Heart left ventricle (tissue), 16 donors: ENCODE measurements at regions not wholly inside any gene's neighbourhood (a gene's known extent, or its start where the extent isn't known, plus 50 kb on each side); places are given as distances from the start of the nearest gene placed in this dataset.

Source experiments
- ATAC-seq, 4 donors: fragments of 200-7000 bp; cut with Tn5 transposase; one replicate each; pipeline ENCODE4 v1.9.1; 2020 to 2022; ENCODE audit warnings: moderate library complexity in 4 of 4, mild to moderate bottlenecking in 3 of 4, moderate number of reproducible peaks in 1 of 4
- DNase-seq, 5 donors: peaks; one replicate each; pipeline ENCODE4 v3.0.0-alpha.2; 2020
- H3K27ac ChIP-seq, 12 donors: fragments of 200-600 bp; sonication (generic) in 4 of 12; one replicate each; pipeline versions ENCODE4 v1.5.0 to v1.8.0; 2016 to 2022; ENCODE audit warnings: mild to moderate bottlenecking in 2 of 12
- H3K27me3 ChIP-seq, 9 donors: fragments of 200-600 bp; sonication (generic) in 2 of 9; one replicate each; pipeline versions ENCODE4 v1.5.1 to v1.8.0; 2016 to 2022; ENCODE audit warnings: mild to moderate bottlenecking in 3 of 9
- H3K36me3 ChIP-seq, 9 donors: fragments of 200-600 bp; sonication (generic) in 2 of 9; one replicate each; pipeline versions ENCODE4 v1.5.0 to v1.8.0; 2018 to 2022; ENCODE audit warnings: mild to moderate bottlenecking in 2 of 9
- H3K4me1 ChIP-seq, 12 donors: fragments of 200-600 bp; sonication (generic) in 4 of 12; one replicate each; pipeline versions ENCODE4 v1.5.0 to v1.8.0; 2016 to 2022; ENCODE audit warnings: mild to moderate bottlenecking in 3 of 12
- H3K4me3 ChIP-seq, 12 donors: fragments of 200-600 bp; sonication (generic) in 4 of 12; one replicate each; pipeline versions ENCODE4 v1.5.0 to v1.8.0; 2017 to 2022; ENCODE audit warnings: mild to moderate bottlenecking in 9 of 12, moderate library complexity in 4 of 12
- H3K9me3 ChIP-seq, 12 donors: fragments of 200-600 bp; sonication (generic) in 4 of 12; one replicate each; pipeline versions ENCODE4 v1.5.0 to v1.8.0; 2016 to 2022; ENCODE audit warnings: mild to moderate bottlenecking in 1 of 12
- POLR2A ChIP-seq, 2 donors: fragments of 450-650 bp; IDR thresholded peaks; one replicate each; pipeline ENCODE4 v1.6.1; 2017; ENCODE audit warnings: antibody characterized with exemption in 2 of 2, mild to moderate bottlenecking in 2 of 2, moderate library complexity in 2 of 2
- WGBS, 4 donors: extraction: QIAGEN DNeasy Blood & Tissue Kit in 2 of 4; methylation state at CpG; one replicate each; pipeline versions ENCODE4 v1.1.5 to v1.1.7; 2013 to 2018; 5-methylcytosine and 5-hydroxymethylcytosine counted together
- intact Hi-C, 10 donors: fragments of 100-400 bp; cut with DNase I; formaldehyde crosslinking; loops; one replicate each; pipeline versions ENCODE4 v1.11.1 to v1.14.2; 2022
- TF ChIP-seq, protein P1 (sequence below), 12 donors: fragments of 200-600 bp; sonication (generic) in 4 of 12; IDR thresholded peaks; one replicate each; pipeline versions ENCODE4 v1.5.0 to v1.8.0; 2018 to 2022; ENCODE audit warnings: antibody characterized with exemption in 12 of 12, mild to moderate bottlenecking in 5 of 12
- donor health status: ischemic (EF 13 %, LVEDD 7.1; RV severe dilation, severe dysfunction).
- donor health status: healthy with polysubstance abuse.
- donor health status: DM: no; HTN: yes; CAD: no.
- donor health status: DM: no; HTN: no; CAD: no.
- donor health status: ischemic (EF 25% LVEDD 6.9; RV normal size, moderate dysfunction).
- donor health status: ischemic (EF 25% LVEDD 5.7; RV mildly dilated, moderate dysfunction).
- donor health status: healthy.
- donor health status: DM: yes; HTN: yes; CAD: no.
- donor health status: ischemic (EF 35%, LVEDD 5.7; RV mildly dilated, moderate dysfunction).
- donor health status: nonischemic (EF 11% LVEDD 7.7; RV severe dilation, severe dysfunction).
- donor health status: DM: yes; HTN: yes; CAD: no.
- donor health status: PGD.
- donor health status: ischemic (EF 29% LVEDD 5.4; RV normal size, mild dysfunction).
- donor health status: nonischemic (EF 23%, LVEDD 6.1; RV moderate dilation, normal function).

DNA sequence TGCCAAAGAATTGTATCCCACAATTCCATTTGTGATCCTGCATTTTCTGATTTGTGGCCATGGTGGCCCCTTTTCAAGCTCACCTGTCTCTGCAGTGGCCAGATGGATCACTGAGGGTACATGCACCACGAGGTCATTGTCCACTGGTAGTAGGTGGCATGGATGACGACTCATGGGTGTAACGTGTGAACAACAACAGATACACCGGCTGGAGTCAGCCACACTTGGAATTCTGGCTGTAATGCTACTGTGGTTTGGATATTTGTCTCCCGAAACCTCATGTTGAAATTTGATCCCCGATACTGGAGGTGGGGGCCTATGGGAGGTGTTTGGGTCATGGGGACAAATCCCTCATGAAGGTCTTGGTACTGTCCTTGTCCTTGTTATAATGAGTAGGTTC is 102.2 kb upstream of the TAF1B start:
- Histone ChIP-seq H3K4me1 (peaks cover 0 to 33% (median 25%) of the 10 kb centered on the region in 12 donors), H3K27me3 (no peaks in the 10 kb centered on the region), H3K27ac (no peak overlapping the region), H3K4me3 (no peak overlapping the region), H3K9me3 (peaks cover 0 to 5% (median 0%) of the 10 kb centered on the region in 12 donors), H3K36me3 (no peaks in the 10 kb centered on the region)
- intact Hi-C loops = loop anchor here in 1 of 10 donors (10.0 kb wide), 1 partner anchor 176 kb away; no protein-coding TSS in a partner anchor
- DNase-seq = no peak
- TF ChIP-seq, protein P1, sequence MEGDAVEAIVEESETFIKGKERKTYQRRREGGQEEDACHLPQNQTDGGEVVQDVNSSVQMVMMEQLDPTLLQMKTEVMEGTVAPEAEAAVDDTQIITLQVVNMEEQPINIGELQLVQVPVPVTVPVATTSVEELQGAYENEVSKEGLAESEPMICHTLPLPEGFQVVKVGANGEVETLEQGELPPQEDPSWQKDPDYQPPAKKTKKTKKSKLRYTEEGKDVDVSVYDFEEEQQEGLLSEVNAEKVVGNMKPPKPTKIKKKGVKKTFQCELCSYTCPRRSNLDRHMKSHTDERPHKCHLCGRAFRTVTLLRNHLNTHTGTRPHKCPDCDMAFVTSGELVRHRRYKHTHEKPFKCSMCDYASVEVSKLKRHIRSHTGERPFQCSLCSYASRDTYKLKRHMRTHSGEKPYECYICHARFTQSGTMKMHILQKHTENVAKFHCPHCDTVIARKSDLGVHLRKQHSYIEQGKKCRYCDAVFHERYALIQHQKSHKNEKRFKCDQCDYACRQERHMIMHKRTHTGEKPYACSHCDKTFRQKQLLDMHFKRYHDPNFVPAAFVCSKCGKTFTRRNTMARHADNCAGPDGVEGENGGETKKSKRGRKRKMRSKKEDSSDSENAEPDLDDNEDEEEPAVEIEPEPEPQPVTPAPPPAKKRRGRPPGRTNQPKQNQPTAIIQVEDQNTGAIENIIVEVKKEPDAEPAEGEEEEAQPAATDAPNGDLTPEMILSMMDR (IDR thresholded peaks at IDR 0.05) = no peak
- ATAC-seq = no peak
- WGBS, 4 donors = 89 to 95% (median 93%) methylated on average over 6 of the region's 6 CpGs

DNA sequence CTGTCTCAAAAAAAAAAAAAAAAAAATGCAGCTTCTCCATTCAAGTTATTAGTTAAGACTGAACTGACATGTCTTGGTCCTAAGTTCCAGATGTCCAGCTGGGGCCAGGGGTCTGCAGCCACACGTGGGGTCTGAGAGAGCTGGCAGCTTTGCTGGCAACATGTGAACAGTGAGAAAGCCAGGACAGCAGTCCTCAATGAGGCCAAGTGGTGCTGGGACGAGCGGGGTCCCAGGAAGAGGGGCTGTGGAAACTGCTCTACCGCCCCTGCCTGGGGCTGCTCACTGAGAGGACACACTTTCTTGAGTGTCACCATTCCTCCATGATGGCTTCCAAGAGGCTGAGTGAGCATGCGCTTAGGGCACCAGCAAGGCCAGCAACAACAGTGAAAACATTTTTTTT is 100.7 kb upstream of the TAF1B start:
- no peaks in the 10 kb centered on the region for H3K9me3 ChIP-seq
- DNase-seq = no peak
- no peak for ATAC-seq
- no peaks in the 10 kb centered on the region for H3K27me3 ChIP-seq
- WGBS, 4 donors = 75 to 95% (median 88%) methylated on average over 5 of the region's 5 CpGs
- no peaks in the 10 kb centered on the region for H3K36me3 ChIP-seq
- intact Hi-C loops = loop anchor here in 1 of 10 donors (10.0 kb wide), 1 partner anchor 178 kb away; no protein-coding TSS in a partner anchor
- H3K4me3 ChIP-seq = no peak overlapping the region
- peaks cover 0 to 33% (median 25%) of the 10 kb centered on the region in 12 donors for H3K4me1 ChIP-seq
- TF ChIP-seq POLR2A (IDR thresholded peaks at IDR 0.05) = no peak
- TF ChIP-seq, protein P1 (IDR thresholded peaks at IDR 0.05) = no peak
- no peak overlapping the region for H3K27ac ChIP-seq

DNA sequence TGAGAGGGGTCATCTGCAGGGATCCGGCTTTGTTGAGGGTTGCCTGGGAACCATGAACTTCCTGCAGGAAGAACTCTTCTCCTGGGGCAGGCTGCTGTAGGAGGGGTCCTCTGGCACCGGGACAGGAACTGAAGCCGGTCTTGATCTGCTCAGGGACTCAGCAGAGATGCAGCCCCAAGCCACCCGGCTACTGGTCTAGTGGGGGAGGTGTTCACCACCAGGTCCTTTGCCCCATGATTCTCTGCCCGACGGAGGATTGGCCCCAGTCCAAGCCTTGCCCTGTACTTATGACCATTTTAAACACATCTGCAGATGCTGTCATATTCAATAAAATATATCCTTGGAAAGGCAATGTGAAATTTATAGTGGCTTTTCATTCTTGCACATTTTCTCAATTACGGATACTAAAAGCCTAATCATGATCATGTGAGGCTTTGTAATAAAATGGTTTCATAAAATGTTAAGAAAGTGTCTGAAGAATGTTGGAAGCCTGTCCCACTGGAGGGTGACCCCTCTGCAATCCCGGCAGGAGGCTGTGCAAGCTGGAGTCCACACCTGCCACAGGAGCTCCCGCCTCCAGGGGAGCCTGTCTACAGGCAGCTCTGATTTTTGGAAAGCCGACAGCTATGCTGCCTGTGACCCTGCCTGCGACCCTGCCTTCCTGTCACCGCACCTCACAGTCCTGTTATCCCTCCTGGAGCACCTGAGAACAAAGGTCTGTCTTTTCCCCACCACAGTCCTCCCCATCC is 98.8 kb upstream of the TAF1B start:
- no peaks in the 10 kb centered on the region for H3K36me3 ChIP-seq
- ATAC-seq (no peak), DNase-seq (no peak)
- intact Hi-C loops = loop anchor here in 1 of 10 donors (10.0 kb wide), 1 partner anchor 180 kb away; no protein-coding TSS in a partner anchor
- peaks cover 0 to 16% (median 9%) of the 10 kb centered on the region in 12 donors for H3K4me1 ChIP-seq
- 56 to 61% (median 59%) methylated on average over 10 to 12 of the region's 12 CpGs for WGBS, 4 donors
- no peak for TF ChIP-seq POLR2A (IDR thresholded peaks at IDR 0.05)
- TF ChIP-seq, protein P1 (IDR thresholded peaks at IDR 0.05) = no peak
- no peak overlapping the region for H3K4me3 ChIP-seq
- no peak overlapping the region for H3K27ac ChIP-seq
- H3K27me3 ChIP-seq = no peaks in the 10 kb centered on the region
- no peaks in the 10 kb centered on the region for H3K9me3 ChIP-seq

DNA sequence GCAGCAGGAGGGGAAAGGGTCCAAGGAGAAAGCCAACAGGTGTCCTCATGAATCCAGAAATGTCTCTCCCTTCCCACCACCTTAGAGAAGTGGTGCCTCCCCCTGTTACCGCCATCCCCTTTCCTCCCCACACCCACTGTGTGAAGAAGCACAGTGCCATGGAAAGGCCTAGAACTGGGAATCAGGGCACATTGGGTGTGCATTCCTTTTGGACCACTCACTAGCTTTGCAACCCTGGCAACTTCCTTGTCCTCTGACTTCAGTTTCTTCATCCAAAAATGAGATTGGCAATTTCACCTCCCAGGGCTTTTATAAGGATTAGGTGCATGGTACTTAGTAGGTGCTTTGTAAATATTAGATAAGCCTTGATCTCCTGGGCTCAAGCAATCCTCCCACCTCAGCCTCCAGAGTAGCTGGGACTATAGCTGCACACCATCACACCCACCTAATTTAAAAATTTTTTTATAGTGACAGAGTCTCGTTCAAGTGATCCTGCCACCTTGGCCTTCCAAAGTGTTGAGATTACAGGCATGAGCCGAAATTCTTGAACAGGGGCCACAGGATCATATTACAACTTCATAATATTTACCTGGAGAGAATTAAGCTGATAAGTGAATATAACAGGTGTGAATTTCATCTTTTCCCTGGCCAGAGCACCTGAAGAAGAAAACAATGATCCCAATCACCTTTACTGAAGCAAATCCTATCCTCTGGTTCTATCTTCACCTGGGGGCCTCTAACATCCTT is 97.9 kb upstream of the TAF1B start:
- Histone ChIP-seq H3K4me3 (no peak overlapping the region), H3K27ac (no peak overlapping the region), H3K27me3 (no peaks in the 10 kb centered on the region), H3K9me3 (no peaks in the 10 kb centered on the region), H3K36me3 (no peaks in the 10 kb centered on the region), H3K4me1 (peaks cover 0 to 10% (median 6%) of the 10 kb centered on the region in 12 donors)
- intact Hi-C loops = loop anchor here in 1 of 10 donors (10.0 kb wide), 1 partner anchor 181 kb away; no protein-coding TSS in a partner anchor
- TF ChIP-seq, protein P1 (IDR thresholded peaks at IDR 0.05) = no peak
- no peak for TF ChIP-seq POLR2A (IDR thresholded peaks at IDR 0.05)
- no peak for DNase-seq
- ATAC-seq = no peak
- WGBS, 4 donors = 53 to 80% (median 61%) methylated on average over 3 of the region's 3 CpGs
